GM12874 (cell line): ENCODE measurements at regions not wholly inside any gene's neighbourhood (a gene's known extent, or its start where the extent isn't known, plus 50 kb on each side); places are given as distances from the start of the nearest gene placed in this dataset.

ENCODE experiments used
- TF ChIP-seq, protein P1 (sequence below): IDR thresholded peaks from 2 replicates; pipeline ENCODE4 v1.5.1; 2011; ENCODE audit warnings: low read depth, mild to moderate bottlenecking, control low read depth, low read length, moderate library complexity; ENCODE audit not compliant: insufficient read depth

DNA sequence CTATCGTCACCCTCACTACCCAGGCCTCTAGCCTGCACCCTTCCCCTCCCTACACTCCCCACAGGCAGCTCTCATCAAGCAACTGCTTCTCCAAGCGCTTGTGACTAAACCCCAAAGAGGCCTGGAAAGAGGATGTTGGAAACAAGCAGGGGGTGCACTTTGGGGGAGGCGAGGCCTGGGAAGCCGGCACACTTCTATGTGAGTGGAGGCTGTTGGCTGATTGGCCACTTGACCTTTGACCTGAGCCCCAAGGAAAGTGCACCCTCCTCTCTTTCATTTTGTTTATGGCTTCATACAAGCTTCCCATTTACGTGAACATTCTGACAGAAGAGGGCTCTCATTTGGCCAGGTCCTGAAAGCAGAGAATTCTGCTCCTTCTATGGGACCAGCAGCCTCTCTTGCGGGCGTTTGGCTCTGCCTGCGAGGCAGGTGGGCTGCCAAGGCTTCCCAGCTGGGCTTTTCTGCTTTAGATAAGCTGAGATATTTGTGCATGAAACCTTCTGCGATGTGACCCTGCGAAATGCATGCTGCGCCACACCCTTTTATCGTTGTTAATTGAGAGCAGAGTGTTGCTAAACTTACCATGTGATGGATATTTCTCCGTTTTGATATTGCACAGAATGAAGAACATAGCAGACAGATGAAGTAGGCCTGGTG lies 134.8 kb upstream of the NCK2 start:
- TF ChIP-seq, protein P1, sequence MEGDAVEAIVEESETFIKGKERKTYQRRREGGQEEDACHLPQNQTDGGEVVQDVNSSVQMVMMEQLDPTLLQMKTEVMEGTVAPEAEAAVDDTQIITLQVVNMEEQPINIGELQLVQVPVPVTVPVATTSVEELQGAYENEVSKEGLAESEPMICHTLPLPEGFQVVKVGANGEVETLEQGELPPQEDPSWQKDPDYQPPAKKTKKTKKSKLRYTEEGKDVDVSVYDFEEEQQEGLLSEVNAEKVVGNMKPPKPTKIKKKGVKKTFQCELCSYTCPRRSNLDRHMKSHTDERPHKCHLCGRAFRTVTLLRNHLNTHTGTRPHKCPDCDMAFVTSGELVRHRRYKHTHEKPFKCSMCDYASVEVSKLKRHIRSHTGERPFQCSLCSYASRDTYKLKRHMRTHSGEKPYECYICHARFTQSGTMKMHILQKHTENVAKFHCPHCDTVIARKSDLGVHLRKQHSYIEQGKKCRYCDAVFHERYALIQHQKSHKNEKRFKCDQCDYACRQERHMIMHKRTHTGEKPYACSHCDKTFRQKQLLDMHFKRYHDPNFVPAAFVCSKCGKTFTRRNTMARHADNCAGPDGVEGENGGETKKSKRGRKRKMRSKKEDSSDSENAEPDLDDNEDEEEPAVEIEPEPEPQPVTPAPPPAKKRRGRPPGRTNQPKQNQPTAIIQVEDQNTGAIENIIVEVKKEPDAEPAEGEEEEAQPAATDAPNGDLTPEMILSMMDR, result no peak

DNA sequence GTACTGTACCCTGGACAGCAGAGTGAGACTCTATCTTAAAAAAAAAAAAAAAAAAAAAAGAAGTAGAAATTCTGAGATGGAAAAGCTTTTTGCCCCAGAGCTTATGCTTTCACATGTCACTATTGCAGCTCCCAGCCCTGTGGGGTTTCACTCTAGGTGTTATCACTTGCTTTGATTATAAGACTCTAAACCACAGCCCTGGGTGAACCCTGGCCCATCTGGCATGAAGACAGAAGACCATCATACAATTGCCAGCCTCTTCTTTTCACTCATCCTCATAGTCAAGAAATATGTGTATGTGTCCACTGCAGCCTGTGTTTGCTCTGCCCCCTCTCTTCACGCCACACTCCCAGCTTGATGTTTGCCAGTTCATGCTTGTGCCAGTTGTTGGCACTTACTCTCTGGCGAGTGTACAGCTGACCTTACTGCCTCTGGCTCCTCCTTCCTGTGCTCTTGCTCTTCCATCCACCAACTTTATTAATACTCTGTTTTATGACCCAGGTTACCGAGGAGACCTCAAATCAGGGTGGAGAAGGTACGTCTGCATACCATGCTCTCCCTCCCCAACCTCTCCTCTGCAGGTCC lies 136.7 kb upstream of the NCK2 start:
- TF ChIP-seq, protein P1, result no peak

DNA sequence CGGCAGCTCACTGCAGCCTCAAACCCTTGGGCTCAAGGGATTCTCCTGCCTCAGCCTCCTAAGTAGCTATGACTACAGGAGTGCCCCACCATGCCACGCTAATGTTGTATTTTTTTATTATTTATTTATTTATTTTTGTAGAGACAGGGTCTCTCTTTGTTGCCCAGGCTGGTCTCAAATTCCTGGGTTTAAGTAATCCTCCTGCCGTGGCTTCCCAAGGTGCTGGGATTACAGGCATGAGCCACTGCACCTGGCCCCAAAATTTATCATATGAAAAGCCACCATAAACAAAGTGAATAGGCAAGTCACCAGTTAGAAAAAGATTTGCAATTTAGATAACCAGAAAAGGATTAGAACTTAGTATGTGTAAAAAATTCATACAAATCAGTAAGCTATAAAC lies 138.6 kb upstream of the NCK2 start:
- TF ChIP-seq, protein P1, result no peak

DNA sequence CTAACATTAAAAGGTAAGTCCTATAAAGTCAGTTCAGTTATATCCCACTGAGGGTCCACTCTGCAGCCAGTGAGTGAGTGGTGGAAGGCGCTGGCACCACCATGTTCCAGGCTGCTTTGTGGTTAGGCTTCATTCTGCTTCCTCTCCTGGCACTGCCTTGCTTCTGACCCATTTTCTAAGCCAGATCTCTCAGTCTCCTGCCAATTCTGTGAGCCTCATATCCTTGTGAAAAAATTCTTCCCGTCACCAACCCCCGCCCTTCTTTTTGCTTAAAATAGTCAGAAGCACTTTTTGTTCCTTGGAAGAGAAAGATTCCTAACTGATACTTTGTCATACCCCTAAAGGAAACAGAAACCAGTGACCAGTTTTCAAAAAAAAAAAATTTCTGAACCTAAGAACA lies 139.8 kb upstream of the NCK2 start:
- TF ChIP-seq, protein P1, result no peak

DNA sequence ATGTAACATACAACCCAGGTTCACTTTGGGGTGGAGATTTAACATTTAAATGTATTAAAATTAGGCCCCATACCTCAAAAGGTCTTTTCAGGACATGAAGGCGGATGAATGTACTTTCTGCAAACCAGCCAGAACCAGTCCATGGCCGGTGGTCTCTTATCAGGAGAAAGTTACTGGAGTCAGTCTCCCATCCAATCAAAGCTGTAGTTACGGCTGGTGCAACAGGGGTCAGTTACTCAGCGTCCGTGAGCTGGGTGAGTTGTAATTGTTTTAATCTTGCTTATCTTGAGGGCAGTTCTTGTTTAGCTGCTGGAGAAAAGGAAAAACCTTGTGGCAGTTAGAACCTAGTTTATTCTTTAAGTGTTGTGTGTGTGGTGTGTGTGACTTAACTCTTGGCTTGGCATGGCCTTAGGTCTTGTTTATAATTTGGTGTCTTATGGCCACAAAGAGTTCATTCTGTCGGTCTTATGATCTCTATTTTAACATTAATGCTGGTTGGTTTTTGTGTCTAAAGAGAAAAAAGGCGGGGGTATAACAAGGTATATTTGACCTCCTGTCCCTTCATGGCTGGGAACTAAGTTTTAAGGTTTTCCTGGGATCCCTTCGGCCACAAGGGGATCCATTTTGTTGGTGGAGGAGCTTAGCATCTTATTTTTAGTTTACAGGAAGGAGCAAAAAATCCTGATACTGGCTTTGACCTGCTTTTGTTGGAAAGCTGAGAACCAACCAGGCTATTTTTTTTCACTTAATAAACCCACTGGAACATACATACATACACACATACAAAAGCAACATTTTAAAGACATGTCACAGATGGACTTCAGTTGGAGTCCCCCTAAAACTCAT lies 143.5 kb upstream of the NCK2 start:
- TF ChIP-seq, protein P1, result no peak

DNA sequence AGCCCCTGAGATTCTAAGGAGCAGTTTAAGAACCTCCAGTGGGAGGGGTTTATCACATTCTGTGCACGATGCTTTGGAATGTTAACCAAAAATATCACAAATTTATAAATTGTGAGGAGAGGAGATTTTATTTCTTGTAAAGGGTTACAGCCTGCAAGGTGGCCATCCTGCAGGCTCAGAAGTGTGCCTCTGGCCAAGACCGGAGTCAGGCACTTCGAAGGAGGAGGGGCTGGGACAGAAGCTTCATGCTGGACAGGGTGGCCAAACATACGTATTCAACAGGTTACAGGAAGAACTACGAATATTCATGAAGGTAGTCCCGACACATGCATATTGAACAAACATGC lies 144.1 kb upstream of the NCK2 start:
- TF ChIP-seq, protein P1, result no peak

DNA sequence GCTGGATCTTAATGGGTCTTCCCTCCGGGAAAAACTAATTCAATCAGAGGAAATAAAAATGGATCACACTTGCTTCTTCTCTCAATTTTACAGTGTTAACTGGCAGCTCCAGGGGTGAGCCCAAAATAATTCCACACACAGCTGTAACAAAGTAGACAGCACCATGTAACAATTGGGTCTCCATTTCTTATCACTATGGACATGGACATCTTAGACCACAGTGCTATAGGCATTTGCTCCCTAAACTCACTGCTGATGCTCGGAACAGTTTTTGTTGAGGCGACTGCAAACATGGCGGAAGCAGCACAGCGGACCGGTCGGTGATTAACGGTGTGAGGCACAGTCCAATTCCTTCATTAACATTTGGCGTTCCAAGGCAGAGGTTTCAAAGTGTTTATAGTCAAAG lies 144.7 kb upstream of the NCK2 start:
- TF ChIP-seq, protein P1, result no peak
